Omental fat pad (tissue), 3 donors: ENCODE measurements at regions not wholly inside any gene's neighbourhood (a gene's known extent, or its start where the extent isn't known, plus 50 kb on each side); places are given as distances from the start of the nearest gene placed in this dataset.

ENCODE experiments used
- ATAC-seq: fragments of 150-250 bp; one replicate; pipeline ENCODE4 v1.9.1; 2016; ENCODE audit warnings: mild to moderate bottlenecking, moderate library complexity; ENCODE audit not compliant: low FRiP score
- DNase-seq: peaks from one replicate; pipeline ENCODE4 v3.0.0-alpha.2; 2019; ENCODE audit warnings: low spot score
- TF ChIP-seq, protein P1 (sequence below), 3 donors: fragments of 450-650 bp; IDR thresholded peaks; one replicate each; pipeline ENCODE4 v1.5.1; 2016 to 2017; ENCODE audit warnings: antibody characterized with exemption in 3 of 3, mild to moderate bottlenecking in 3 of 3, moderate library complexity in 2 of 3

- DNase-seq (no peak), ATAC-seq (no peak)
- TF ChIP-seq, protein P1, sequence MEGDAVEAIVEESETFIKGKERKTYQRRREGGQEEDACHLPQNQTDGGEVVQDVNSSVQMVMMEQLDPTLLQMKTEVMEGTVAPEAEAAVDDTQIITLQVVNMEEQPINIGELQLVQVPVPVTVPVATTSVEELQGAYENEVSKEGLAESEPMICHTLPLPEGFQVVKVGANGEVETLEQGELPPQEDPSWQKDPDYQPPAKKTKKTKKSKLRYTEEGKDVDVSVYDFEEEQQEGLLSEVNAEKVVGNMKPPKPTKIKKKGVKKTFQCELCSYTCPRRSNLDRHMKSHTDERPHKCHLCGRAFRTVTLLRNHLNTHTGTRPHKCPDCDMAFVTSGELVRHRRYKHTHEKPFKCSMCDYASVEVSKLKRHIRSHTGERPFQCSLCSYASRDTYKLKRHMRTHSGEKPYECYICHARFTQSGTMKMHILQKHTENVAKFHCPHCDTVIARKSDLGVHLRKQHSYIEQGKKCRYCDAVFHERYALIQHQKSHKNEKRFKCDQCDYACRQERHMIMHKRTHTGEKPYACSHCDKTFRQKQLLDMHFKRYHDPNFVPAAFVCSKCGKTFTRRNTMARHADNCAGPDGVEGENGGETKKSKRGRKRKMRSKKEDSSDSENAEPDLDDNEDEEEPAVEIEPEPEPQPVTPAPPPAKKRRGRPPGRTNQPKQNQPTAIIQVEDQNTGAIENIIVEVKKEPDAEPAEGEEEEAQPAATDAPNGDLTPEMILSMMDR (IDR thresholded peaks at IDR 0.05), result no peak
Observed at GRCh38 chr9:99561961-99562565, 259.6 kb upstream of the NR4A3 start.

DNA sequence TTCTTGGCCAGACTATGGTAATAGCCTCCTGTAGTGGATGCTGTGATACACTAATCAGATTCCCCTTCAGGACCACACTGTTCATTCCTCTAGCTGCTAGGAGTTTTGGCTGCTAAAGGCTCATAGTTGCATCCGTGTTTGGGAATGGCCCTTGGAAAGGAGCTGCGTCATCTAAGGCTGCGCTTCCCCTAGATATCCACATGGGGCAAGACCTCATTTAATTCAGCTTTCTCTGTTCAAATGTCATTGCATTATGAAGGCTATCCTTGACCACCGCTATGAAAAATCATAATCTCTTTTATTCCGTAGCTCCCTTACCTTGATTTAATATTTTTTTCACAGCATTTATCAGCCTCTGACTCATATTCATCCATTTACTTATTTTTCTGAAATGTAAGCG lies 258.3 kb upstream of the NR4A3 start:
- TF ChIP-seq, protein P1 (IDR thresholded peaks at IDR 0.05), result no peak
- DNase-seq (no peak), ATAC-seq (no peak)

GRCh38 chr9:99565203-99565602 lies 256.5 kb upstream of the NR4A3 start:
- no peak for DNase-seq
- ATAC-seq, result no peak
- TF ChIP-seq, protein P1 (IDR thresholded peaks at IDR 0.05), result no peak

DNA sequence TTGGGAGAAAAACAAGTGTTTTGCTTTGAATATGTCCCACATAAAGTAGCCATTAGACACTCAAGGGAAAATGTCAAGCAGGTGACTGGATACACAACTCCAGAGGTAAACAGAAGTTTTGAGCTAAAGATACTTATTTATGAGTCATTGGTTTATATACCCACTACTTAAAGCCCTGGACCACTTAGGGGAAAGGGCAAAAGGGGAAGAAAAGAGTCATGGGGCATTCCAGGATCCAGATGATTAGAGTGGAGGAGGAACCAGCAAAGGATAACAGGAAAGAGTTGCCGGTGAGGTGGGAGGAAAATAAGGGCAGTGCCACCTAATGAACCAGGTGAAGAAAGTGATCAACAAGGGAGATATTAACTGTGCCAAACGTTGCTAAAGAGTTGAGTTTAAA lies 254.2 kb upstream of the NR4A3 start:
- DNase-seq (no peak), ATAC-seq (no peak)
- TF ChIP-seq, protein P1 (IDR thresholded peaks at IDR 0.05), result no peak

- ATAC-seq, result no peak
- TF ChIP-seq, protein P1 (IDR thresholded peaks at IDR 0.05), result no peak
- DNase-seq, result no peak
Observed at GRCh38 chr9:99569840-99570239, 251.8 kb upstream of the NR4A3 start.

DNA sequence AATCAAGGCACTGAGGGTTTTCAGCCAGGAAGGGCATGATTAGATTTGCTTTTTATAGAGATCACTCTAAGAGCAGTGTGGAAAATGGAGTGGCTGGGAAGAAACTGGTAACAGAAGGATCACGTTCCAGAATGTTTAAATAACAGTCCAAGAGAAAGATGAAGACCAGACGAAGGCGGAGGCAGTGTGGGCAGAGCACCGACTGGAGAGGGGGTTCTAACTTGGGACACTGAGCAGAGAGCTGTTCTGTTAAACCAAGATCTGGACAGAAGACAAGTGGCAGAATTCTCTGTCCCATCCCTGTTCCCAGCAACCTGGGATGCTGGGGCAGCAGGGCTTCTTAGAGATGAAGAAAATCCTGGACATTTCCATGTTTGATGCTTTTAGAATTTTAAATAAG lies 249.1 kb upstream of the NR4A3 start:
- TF ChIP-seq, protein P1 (IDR thresholded peaks at IDR 0.05), result no peak
- DNase-seq (no peak), ATAC-seq (no peak)

- no peak for DNase-seq
Observed at GRCh38 chr9:99573085-99573484, 248.6 kb upstream of the NR4A3 start.

More at GRCh38 chr9:99573085-99573484, 248.6 kb upstream of the NR4A3 start:
- no peak for ATAC-seq
- TF ChIP-seq, protein P1 (IDR thresholded peaks at IDR 0.05), result no peak
